H1 (cell line): ENCODE measurements at regions not wholly inside any gene's neighbourhood (a gene's known extent, or its start where the extent isn't known, plus 50 kb on each side); places are given as distances from the start of the nearest gene placed in this dataset.

Experiments used
- CTCF ChIA-PET: fragments of 300-600 bp; sonication (Branson Sonifier 250); formaldehyde crosslinking; loops from one replicate; lab custom pipeline; 2021; ENCODE audit not compliant: partially characterized antibody; lab: Charles Lee
- POLR2A ChIA-PET: fragments of 300-600 bp; sonication (Branson Sonifier 250); formaldehyde crosslinking; loops from one replicate; lab custom pipeline; 2021; ENCODE audit warnings: inconsistent platforms; ENCODE audit not compliant: partially characterized antibody; lab: Charles Lee
- DNase-seq, 2 experiments: peaks; one replicate each; pipeline versions ENCODE4 v3.0.0 to v3.0.0-alpha.2; 2010 to 2022; ENCODE audit warnings: low spot score in 2 of 2, low read depth in 1 of 2, mixed read lengths in 1 of 2
- FAIRE-seq: peaks from 2 replicates; lab custom pipeline; 2011; peaks lifted over from hg19 to GRCh38; lab: Jason Lieb, UNC
- H2AFZ ChIP-seq: 2 replicates; pipeline ENCODE4 v1.8.1; 2012; ENCODE audit warnings: low read length, inconsistent platforms
- H2AK5ac ChIP-seq: 2 replicates; pipeline ENCODE4 v1.6.1; 2013; ENCODE audit warnings: low read depth, low read length
- H2BK120ac ChIP-seq: replicated peaks from 2 replicates; pipeline ENCODE3; 2013; ENCODE audit warnings: low read depth, low read length, inconsistent platforms
- H2BK12ac ChIP-seq: 2 replicates; pipeline ENCODE4 v1.6.1; 2013; ENCODE audit warnings: low read depth, low read length
- H2BK15ac ChIP-seq: 2 replicates; pipeline ENCODE4 v1.6.1; 2013; ENCODE audit warnings: low read length
- H2BK20ac ChIP-seq: 2 replicates; pipeline ENCODE4 v1.6.1; 2013; ENCODE audit warnings: low read length
- H2BK5ac ChIP-seq: 2 replicates; pipeline ENCODE4 v1.6.1; 2013; ENCODE audit warnings: low read depth, low read length
- H3K14ac ChIP-seq: 2 replicates; pipeline ENCODE4 v1.6.1; 2013; ENCODE audit warnings: inconsistent platforms; ENCODE audit not compliant: insufficient read length
- H3K18ac ChIP-seq: 2 replicates; pipeline ENCODE4 v1.6.1; 2013; ENCODE audit warnings: low read length; ENCODE audit errors: extremely low read depth
- H3K23ac ChIP-seq: 2 replicates; pipeline ENCODE4 v1.6.1; 2013; ENCODE audit warnings: inconsistent platforms; ENCODE audit not compliant: insufficient read length
- H3K23me2 ChIP-seq: 2 replicates; pipeline ENCODE4 v1.6.1; 2013; ENCODE audit warnings: low read depth, low read length
- H3K27ac ChIP-seq: 2 replicates; pipeline ENCODE4 v1.6.1; 2011; ENCODE audit warnings: low read depth, low read length, inconsistent platforms
- H3K27me3 ChIP-seq, 4 experiments: replicated peaks in 1 of 4; 1 replicate in 1 of 4; 2 replicates in 3 of 4; pipeline versions ENCODE4 v1.6.1 to v1.8.1; 2011 to 2013; ENCODE audit warnings: low read length in 3 of 4, mild to moderate bottlenecking in 3 of 4, inconsistent platforms in 2 of 4, mixed read lengths in 2 of 4, moderate library complexity in 1 of 4; ENCODE audit not compliant: control insufficient read depth in 3 of 4, insufficient read depth in 3 of 4; ENCODE audit errors: extremely low read depth in 1 of 4
- H3K36me3 ChIP-seq, 4 experiments: 2 replicates each; pipeline versions ENCODE4 v1.6.1 to v1.8.1; 2011 to 2013; ENCODE audit warnings: mild to moderate bottlenecking in 4 of 4, low read length in 3 of 4, moderate library complexity in 2 of 4, control low read depth in 1 of 4, inconsistent platforms in 1 of 4; ENCODE audit not compliant: insufficient read depth in 4 of 4, control insufficient read depth in 2 of 4
- H3K4ac ChIP-seq: replicated peaks from 2 replicates; pipeline ENCODE3; 2013; ENCODE audit warnings: low read length, low read depth, mixed read lengths, inconsistent platforms; ENCODE audit not compliant: insufficient read length
- H3K4me1 ChIP-seq, 4 experiments: replicated peaks in 1 of 4; 1 replicate in 1 of 4; 2 replicates in 3 of 4; pipeline versions ENCODE4 v1.6.1 to v1.8.1; 2011 to 2013; ENCODE audit warnings: low read length in 3 of 4, inconsistent platforms in 2 of 4, mixed read lengths in 1 of 4; ENCODE audit not compliant: insufficient read depth in 4 of 4, control insufficient read depth in 3 of 4
- H3K4me2 ChIP-seq, 2 experiments: 2 replicates each; pipeline versions ENCODE4 v1.6.1 to v1.8.1; 2011 to 2013; ENCODE audit warnings: low read depth in 2 of 2, low read length in 2 of 2, control low read depth in 1 of 2, inconsistent platforms in 1 of 2, mild to moderate bottlenecking in 1 of 2; ENCODE audit not compliant: insufficient read depth in 1 of 2
- H3K4me3 ChIP-seq, 4 experiments: fragments of 200-600, 300-600 bp in 1 of 4; sonication (generic), shearing (Covaris generic), sonication (Bioruptor Twin) in 1 of 4; 2 replicates each; pipeline versions ENCODE4 v1.5.1 to v1.8.1; 2011 to 2016; ENCODE audit warnings: low read length in 4 of 4, low read depth in 3 of 4, control low read depth in 2 of 4, inconsistent platforms in 2 of 4, mild to moderate bottlenecking in 2 of 4, mixed read lengths in 1 of 4, moderate library complexity in 1 of 4; ENCODE audit not compliant: insufficient read depth in 2 of 4; ENCODE audit errors: extremely low read depth in 1 of 4
- H3K56ac ChIP-seq: replicated peaks from 2 replicates; pipeline ENCODE3; 2013; ENCODE audit warnings: low read depth, mild to moderate bottlenecking, mixed read lengths, low read length, inconsistent platforms; ENCODE audit not compliant: insufficient read length
- H3K79me1 ChIP-seq: 2 replicates; pipeline ENCODE4 v1.6.1; 2013; ENCODE audit warnings: low read depth, low read length, control low read depth
- H3K79me2 ChIP-seq, 2 experiments: 2 replicates each; pipeline versions ENCODE4 v1.6.1 to v1.8.1; 2012 to 2013; ENCODE audit warnings: low read length in 2 of 2, mild to moderate bottlenecking in 2 of 2, inconsistent platforms in 1 of 2; ENCODE audit not compliant: insufficient read depth in 2 of 2, control insufficient read depth in 1 of 2
- H3K9ac ChIP-seq, 4 experiments: replicated peaks in 1 of 4; 1 replicate in 1 of 4; 2 replicates in 3 of 4; pipeline versions ENCODE4 v1.6.1 to v1.8.1; 2011 to 2013; ENCODE audit warnings: low read depth in 3 of 4, low read length in 3 of 4, control low read depth in 2 of 4, mild to moderate bottlenecking in 2 of 4, moderate library complexity in 2 of 4, inconsistent platforms in 1 of 4; ENCODE audit errors: extremely low read depth in 1 of 4
- H3K9me3 ChIP-seq, 2 experiments: 2 replicates each; pipeline versions ENCODE4 v1.6.1 to v1.8.1; 2012 to 2013; ENCODE audit warnings: mild to moderate bottlenecking in 2 of 2, moderate library complexity in 2 of 2, control low read depth in 1 of 2, inconsistent platforms in 1 of 2, low read depth in 1 of 2, low read length in 1 of 2, mixed read lengths in 1 of 2; ENCODE audit not compliant: insufficient read depth in 2 of 2
- H4K20me1 ChIP-seq, 2 experiments: replicated peaks in 1 of 2; 2 replicates each; pipeline versions ENCODE3 to v1.8.1; 2011 to 2013; ENCODE audit warnings: inconsistent platforms in 2 of 2, low read length in 2 of 2, mild to moderate bottlenecking in 1 of 2; ENCODE audit not compliant: insufficient read depth in 2 of 2, control insufficient read depth in 1 of 2
- H4K5ac ChIP-seq: 2 replicates; pipeline ENCODE4 v1.6.1; 2013; ENCODE audit warnings: low read length, low read depth, mixed read lengths, inconsistent platforms; ENCODE audit not compliant: insufficient read length
- H4K8ac ChIP-seq: 2 replicates; pipeline ENCODE4 v1.8.0; 2013; ENCODE audit warnings: mild to moderate bottlenecking, moderate library complexity, low read length, inconsistent platforms; ENCODE audit not compliant: insufficient read depth; ENCODE audit errors: extremely low read depth
- H4K91ac ChIP-seq: replicated peaks from 2 replicates; pipeline ENCODE3; 2013; ENCODE audit warnings: low read length, mixed read lengths, inconsistent platforms; ENCODE audit not compliant: insufficient read length
- CBX8 ChIP-seq: fragments of 300-800, 300-1000 bp; sonication (generic); IDR thresholded peaks from 2 replicates; pipeline ENCODE4 v1.7.1; 2016; ENCODE audit warnings: low read depth, low read length, borderline replicate concordance
- CHD1 ChIP-seq: IDR thresholded peaks from 2 replicates; pipeline ENCODE4 v1.6.1; 2012; ENCODE audit warnings: low read depth, low read length, improper control_type of control experiment
- CHD2 ChIP-seq: IDR thresholded peaks from 2 replicates; pipeline ENCODE4 v1.6.1; 2012; ENCODE audit warnings: low read length, improper control_type of control experiment
- EZH2 ChIP-seq: fragments of 200-600 bp; sonication (generic); IDR thresholded peaks from 2 replicates; pipeline ENCODE4 v1.7.1; 2012; ENCODE audit warnings: low read depth, mild to moderate bottlenecking, moderate library complexity, low read length, inconsistent platforms; ENCODE audit not compliant: severe bottlenecking
- JUND ChIP-seq: IDR thresholded peaks from 2 replicates; pipeline ENCODE4 v1.6.1; 2011; ENCODE audit warnings: mild to moderate bottlenecking, improper control_type of control experiment, low read length
- NANOG ChIP-seq: IDR thresholded peaks from 2 replicates; pipeline ENCODE4 v1.6.1; 2011; ENCODE audit warnings: low read length, low read depth, mild to moderate bottlenecking, inconsistent platforms; ENCODE audit not compliant: insufficient read depth, poor library complexity, severe bottlenecking
- SIN3A ChIP-seq, 2 experiments: IDR thresholded peaks in 1 of 2; conservative IDR thresholded peaks in 1 of 2; 2 replicates each; pipeline ENCODE4 v1.6.1; 2011 to 2012; ENCODE audit warnings: low read length in 2 of 2, improper control_type of control experiment in 1 of 2, low read depth in 1 of 2, mild to moderate bottlenecking in 1 of 2
- SP4 ChIP-seq: IDR thresholded peaks from 2 replicates; pipeline ENCODE4 v1.6.1; 2012; ENCODE audit warnings: low read length, inconsistent platforms
- SRF ChIP-seq: IDR thresholded peaks from 2 replicates; pipeline ENCODE4 v1.6.1; 2011; ENCODE audit warnings: mild to moderate bottlenecking, low read depth, low read length, moderate library complexity
- SUZ12 ChIP-seq: fragments of 200-600 bp; sonication (generic); IDR thresholded peaks from 2 replicates; pipeline ENCODE4 v1.6.1; 2012; ENCODE audit warnings: mild to moderate bottlenecking, inconsistent platforms, low read length, moderate library complexity, mixed read lengths
- TAF1 ChIP-seq: IDR thresholded peaks from 2 replicates; pipeline ENCODE4 v1.6.1; 2011; ENCODE audit warnings: mild to moderate bottlenecking, low read depth, low read length
- YY1 ChIP-seq: IDR thresholded peaks from 2 replicates; pipeline ENCODE4 v1.6.1; 2011; ENCODE audit warnings: low read depth, mild to moderate bottlenecking, low read length
- WGBS, 2 experiments: shearing (Covaris generic) in 1 of 2; methylation state at CpG; one replicate each; pipeline versions ENCODE4 v1.1.6 to v1.1.7; 2013 to 2015; ENCODE audit warnings: low lambda C conversion rate in 2 of 2, mixed read lengths in 2 of 2, inconsistent platforms in 1 of 2, low coverage in 1 of 2, missing lambda C conversion rate in 1 of 2; ENCODE audit not compliant: insufficient replicate concordance in 2 of 2, insufficient coverage in 1 of 2, insufficient read length in 1 of 2; ENCODE audit errors: extremely low coverage in 1 of 2, missing lambda C conversion rate in 1 of 2; 5-methylcytosine and 5-hydroxymethylcytosine counted together
- TF ChIP-seq, protein P1 (sequence below): IDR thresholded peaks from 2 replicates; pipeline ENCODE4 v1.6.1; 2011; ENCODE audit warnings: low read depth, mild to moderate bottlenecking, low read length; ENCODE audit not compliant: insufficient read depth
- TF ChIP-seq, protein P2 (sequence below): IDR thresholded peaks from 2 replicates; pipeline ENCODE4 v1.6.1; 2012; ENCODE audit warnings: inconsistent platforms

DNA sequence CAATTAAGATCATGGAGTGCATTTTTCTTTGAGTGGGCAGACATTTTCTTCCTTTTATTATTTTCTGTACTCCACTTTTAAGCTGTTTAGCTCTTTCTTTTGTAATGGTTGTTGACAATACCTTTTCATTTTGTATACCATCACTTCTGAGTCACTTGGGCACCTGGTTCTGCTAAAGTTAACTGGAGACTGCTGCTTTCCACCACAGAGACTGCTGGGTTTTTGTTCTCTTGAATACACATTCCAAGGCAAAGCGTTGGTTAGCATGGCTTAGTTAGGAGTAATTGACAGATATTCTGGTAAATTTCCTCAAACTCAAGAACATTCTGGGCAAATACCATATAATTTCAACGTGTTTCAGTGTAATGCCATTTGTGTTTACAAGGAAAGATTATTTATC is 541.9 kb upstream of the CELF2 start:
- Histone ChIP-seq H2AK5ac (no peak overlapping the region), H4K8ac (no peak overlapping the region), H3K27me3 (no peaks in the 10 kb centered on the region), H3K79me2 (no peaks in the 10 kb centered on the region), H2AFZ (no peak overlapping the region), H3K9me3 (peaks cover 2 to 5% of the 10 kb centered on the region in 2 experiments; a peak in 1 of 4 replicates), H3K4me3 (no peak overlapping the region), H3K4me2 (no peak overlapping the region), H3K23me2 (no peaks in the 10 kb centered on the region), H2BK15ac (no peak overlapping the region), H3K18ac (no peak overlapping the region), H2BK20ac (no peak overlapping the region), H3K36me3 (no peaks in the 10 kb centered on the region), H2BK120ac (no peak overlapping the region), H3K23ac (no peak overlapping the region), H3K14ac (no peak overlapping the region), H2BK12ac (no peak overlapping the region), H4K20me1 (no peaks in the 10 kb centered on the region), H3K56ac (no peak overlapping the region), H3K27ac (no peak overlapping the region), H2BK5ac (no peak overlapping the region), H3K9ac (no peak overlapping the region), H3K4me1 (peaks cover 0 to 4% (median 0%) of the 10 kb centered on the region in 4 experiments; a peak in 1 of 7 replicates), H4K5ac (no peak overlapping the region), H4K91ac (no peak overlapping the region), H3K4ac (no peak overlapping the region), H3K79me1 (no peaks in the 10 kb centered on the region)
- ChIA-PET CTCF (interaction anchor here (1.1 kb wide), 1 partner anchor 35 kb away, joined by 4 read pairs; no protein-coding TSS in a partner anchor), POLR2A (no interaction called here)
- WGBS, 2 experiments: 21% methylated on average over 2 of the region's 2 CpGs; no CpG with 5 or more reads in 1 of the 2 experiments
- FAIRE-seq (peak; percentile 13), DNase-seq (no peak)
- TF ChIP-seq SP4 (no peak), YY1 (no peak), TAF1 (no peak), EZH2 (no peak), SIN3A (conservative IDR thresholded peaks at IDR 0.05 in 1 of 2, IDR thresholded peaks at IDR 0.05 in 1 of 2; ENCODE audit: low read depth in 1 of 2, low read length in 2 of 2) (no peak), CHD2 (no peak), JUND (no peak; the same call in 1 of the 2 replicates), SUZ12 (no peak), CHD1 (no peak), CBX8 (no peak), SRF (no peak), NANOG (peak; percentile 33)
- TF ChIP-seq, protein P1, sequence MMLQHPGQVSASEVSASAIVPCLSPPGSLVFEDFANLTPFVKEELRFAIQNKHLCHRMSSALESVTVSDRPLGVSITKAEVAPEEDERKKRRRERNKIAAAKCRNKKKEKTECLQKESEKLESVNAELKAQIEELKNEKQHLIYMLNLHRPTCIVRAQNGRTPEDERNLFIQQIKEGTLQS: no peak
- TF ChIP-seq, protein P2, sequence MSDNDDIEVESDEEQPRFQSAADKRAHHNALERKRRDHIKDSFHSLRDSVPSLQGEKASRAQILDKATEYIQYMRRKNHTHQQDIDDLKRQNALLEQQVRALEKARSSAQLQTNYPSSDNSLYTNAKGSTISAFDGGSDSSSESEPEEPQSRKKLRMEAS: no peak
